ENCODE measurements at regions not wholly inside any gene's neighbourhood (a gene's known extent, or its start where the extent isn't known, plus 50 kb on each side); places are given as distances from the start of the nearest gene placed in this dataset.

- TF ChIP-seq CTCF (IDR thresholded peaks at IDR 0.05) (no peak), EP300 (IDR thresholded peaks at IDR 0.05) (no peak), POLR2A (IDR thresholded peaks at IDR 0.05) (no peak), POLR2AphosphoS5 (IDR thresholded peaks at IDR 0.05) (no peak)
These were observed 242.4 kb downstream of the LPIN1 start for GRCh38 chr2:11988691-11989353.

All from suprapubic skin (tissue), 4 donors.